Ishikawa (cell line): ENCODE measurements at regions not wholly inside any gene's neighbourhood (a gene's known extent, or its start where the extent isn't known, plus 50 kb on each side); places are given as distances from the start of the nearest gene placed in this dataset.

Experiments
- CEBPB ChIP-seq: IDR thresholded peaks from 2 replicates; pipeline ENCODE4 v1.6.1; 2012
- EGR1 ChIP-seq: IDR thresholded peaks from 2 replicates; pipeline ENCODE4 v1.6.1; 2012
- EP300 ChIP-seq: IDR thresholded peaks from 2 replicates; pipeline ENCODE4 v1.6.1; 2012; ENCODE audit warnings: borderline replicate concordance
- FOXM1 ChIP-seq: IDR thresholded peaks from 2 replicates; pipeline ENCODE4 v1.6.1; 2012; ENCODE audit warnings: low read depth, borderline replicate concordance
- RAD21 ChIP-seq: IDR thresholded peaks from 2 replicates; pipeline ENCODE4 v1.6.1; 2012; ENCODE audit warnings: low read depth
- REST ChIP-seq: IDR thresholded peaks from 2 replicates; pipeline ENCODE4 v1.6.1; 2012; ENCODE audit warnings: low read depth, mild to moderate bottlenecking
- TEAD4 ChIP-seq: IDR thresholded peaks from 2 replicates; pipeline ENCODE4 v1.6.1; 2012
- ZBTB7A ChIP-seq: IDR thresholded peaks from 2 replicates; pipeline ENCODE4 v1.6.1; 2012; ENCODE audit warnings: low read depth

DNA sequence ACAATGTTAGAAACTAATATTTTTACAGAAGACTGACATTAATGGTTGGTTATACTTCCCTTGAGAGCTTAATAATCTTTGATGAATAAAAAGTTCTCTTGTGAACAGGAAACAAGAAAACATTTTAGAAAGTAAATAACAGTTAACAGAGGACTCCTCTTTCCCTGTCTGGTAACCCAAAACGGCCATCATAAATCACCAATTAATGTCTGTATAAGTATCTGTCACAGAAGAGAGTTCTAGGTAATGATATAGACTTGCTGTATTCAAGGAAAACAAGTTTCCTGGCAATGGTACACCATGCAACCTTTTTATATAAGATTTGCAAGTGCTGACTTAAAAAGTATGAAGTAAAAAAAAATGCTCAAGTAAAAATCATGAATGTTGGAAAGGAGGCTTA, 426.7 kb downstream of the SOX2 start:
- TF ChIP-seq TEAD4 (no peak), EP300 (no peak), RAD21 (no peak), CEBPB (no peak), EGR1 (no peak), FOXM1 (no peak), REST (no peak), ZBTB7A (no peak)
